SH-SY5Y (cell line): ENCODE measurements at regions not wholly inside any gene's neighbourhood (a gene's known extent, or its start where the extent isn't known, plus 50 kb on each side); places are given as distances from the start of the nearest gene placed in this dataset.

Source experiments
- GATA2 ChIP-seq: IDR thresholded peaks from 2 replicates; pipeline ENCODE4 v1.6.1; 2011; ENCODE audit warnings: mild to moderate bottlenecking, low read depth, low read length
- GATA3 ChIP-seq: IDR thresholded peaks from 2 replicates; pipeline ENCODE4 v1.6.1; 2011; ENCODE audit warnings: low read depth, mild to moderate bottlenecking, low read length, moderate library complexity

GRCh38 chr13:31504918-31505317, 234.4 kb upstream of the RXFP2 start:
- no peak for TF ChIP-seq GATA3
- TF ChIP-seq GATA2: no peak
